ENCODE measurements at regions not wholly inside any gene's neighbourhood (a gene's known extent, or its start where the extent isn't known, plus 50 kb on each side); places are given as distances from the start of the nearest gene placed in this dataset.

GRCh38 chr18:22026362-22026761 is 143.0 kb upstream of the GATA6 start:
- Mint-ChIP-seq H3K9me3 (no peaks in the 10 kb centered on the region), H3K4me1 (ENCODE audit: low read depth) (no peaks in the 10 kb centered on the region), H3K27me3 (no peaks in the 10 kb centered on the region), H3K4me3 (no peak overlapping the region), H3K36me3 (no peaks in the 10 kb centered on the region), H3K27ac (no peak overlapping the region)
- no peak for DNase-seq
- ChIA-PET POLR2A (no interaction called here), CTCF (no interaction called here)
- intact Hi-C loops (cut with micrococcal nuclease): no loop called here

- H3K4me1 Mint-ChIP-seq (ENCODE audit: low read depth): no peaks in the 10 kb centered on the region
- intact Hi-C loops (cut with micrococcal nuclease): no loop called here
- ChIA-PET CTCF (no interaction called here), POLR2A (no interaction called here)
- H3K4me3 Mint-ChIP-seq: no peak overlapping the region
- no peaks in the 10 kb centered on the region for H3K36me3 Mint-ChIP-seq
- no peak for DNase-seq
- no peak overlapping the region for H3K27ac Mint-ChIP-seq
- H3K27me3 Mint-ChIP-seq: no peaks in the 10 kb centered on the region
- no peaks in the 10 kb centered on the region for H3K9me3 Mint-ChIP-seq
Measured at GRCh38 chr18:22026889-22027288, 142.5 kb upstream of the GATA6 start.

GRCh38 chr18:22031611-22032010 is 137.8 kb upstream of the GATA6 start:
- intact Hi-C loops (cut with micrococcal nuclease): no loop called here
- Mint-ChIP-seq H3K9me3 (no peaks in the 10 kb centered on the region), H3K27ac (no peak overlapping the region), H3K4me1 (ENCODE audit: low read depth) (no peaks in the 10 kb centered on the region), H3K36me3 (no peaks in the 10 kb centered on the region), H3K27me3 (peaks cover 1% of the 10 kb centered on the region), H3K4me3 (no peak overlapping the region)
- CTCF ChIA-PET: no interaction called here
- DNase-seq: no peak
- POLR2A ChIA-PET: no interaction called here

- intact Hi-C loops (cut with micrococcal nuclease): no loop called here
- DNase-seq: no peak
- Mint-ChIP-seq H3K4me3 (no peak overlapping the region), H3K9me3 (no peaks in the 10 kb centered on the region), H3K4me1 (ENCODE audit: low read depth) (no peaks in the 10 kb centered on the region), H3K36me3 (no peaks in the 10 kb centered on the region), H3K27me3 (peaks cover 1% of the 10 kb centered on the region), H3K27ac (no peak overlapping the region)
- POLR2A ChIA-PET: no interaction called here
- CTCF ChIA-PET: no interaction called here
Measured at GRCh38 chr18:22032392-22032961, 136.9 kb upstream of the GATA6 start.

GRCh38 chr18:22033085-22033484 is 136.3 kb upstream of the GATA6 start:
- Mint-ChIP-seq H3K27me3 (peaks cover 1% of the 10 kb centered on the region), H3K4me1 (ENCODE audit: low read depth) (no peaks in the 10 kb centered on the region), H3K9me3 (no peaks in the 10 kb centered on the region), H3K4me3 (no peak overlapping the region), H3K27ac (no peak overlapping the region), H3K36me3 (no peaks in the 10 kb centered on the region)
- intact Hi-C loops (cut with micrococcal nuclease): no loop called here
- CTCF ChIA-PET: no interaction called here
- DNase-seq: no peak
- POLR2A ChIA-PET: interaction anchor here (0.6 kb wide), 1 partner anchor 76 kb away, joined by 4 read pairs; no protein-coding TSS in a partner anchor

- intact Hi-C loops (cut with micrococcal nuclease): no loop called here
Measured at GRCh38 chr18:22034276-22034675, 135.1 kb upstream of the GATA6 start.

GRCh38 chr18:22040533-22040932 is 128.9 kb upstream of the GATA6 start:
- DNase-seq: no peak
- no peaks in the 10 kb centered on the region for H3K4me1 Mint-ChIP-seq (ENCODE audit: low read depth)
- CTCF ChIA-PET: no interaction called here

More at GRCh38 chr18:22034276-22034675, 135.1 kb upstream of the GATA6 start:
- DNase-seq: no peak
- Mint-ChIP-seq H3K27me3 (peaks cover 1% of the 10 kb centered on the region), H3K4me3 (no peak overlapping the region), H3K27ac (no peak overlapping the region), H3K4me1 (ENCODE audit: low read depth) (no peaks in the 10 kb centered on the region), H3K36me3 (no peaks in the 10 kb centered on the region), H3K9me3 (no peaks in the 10 kb centered on the region)
- POLR2A ChIA-PET: no interaction called here
- CTCF ChIA-PET: no interaction called here

GRCh38 chr18:22043837-22044236 is 125.6 kb upstream of the GATA6 start:
- H3K27me3 Mint-ChIP-seq: no peaks in the 10 kb centered on the region
- ChIA-PET POLR2A (no interaction called here), CTCF (no interaction called here)
- H3K9me3 Mint-ChIP-seq: no peaks in the 10 kb centered on the region
- H3K36me3 Mint-ChIP-seq: no peaks in the 10 kb centered on the region
- no peak overlapping the region for H3K4me3 Mint-ChIP-seq
- H3K27ac Mint-ChIP-seq: no peak overlapping the region
- no peak for DNase-seq
- H3K4me1 Mint-ChIP-seq (ENCODE audit: low read depth): no peaks in the 10 kb centered on the region
- intact Hi-C loops (cut with micrococcal nuclease): no loop called here

More at GRCh38 chr18:22040533-22040932, 128.9 kb upstream of the GATA6 start:
- intact Hi-C loops (cut with micrococcal nuclease): no loop called here
- H3K36me3 Mint-ChIP-seq: no peaks in the 10 kb centered on the region
- POLR2A ChIA-PET: no interaction called here
- no peak overlapping the region for H3K27ac Mint-ChIP-seq
- no peaks in the 10 kb centered on the region for H3K27me3 Mint-ChIP-seq
- no peaks in the 10 kb centered on the region for H3K9me3 Mint-ChIP-seq
- no peak overlapping the region for H3K4me3 Mint-ChIP-seq

GRCh38 chr18:22044474-22045220 is 124.7 kb upstream of the GATA6 start:
- ChIA-PET CTCF (interaction anchor here (0.5 kb wide), 1 partner anchor 296 kb away, joined by 3 read pairs; no protein-coding TSS in a partner anchor), POLR2A (no interaction called here)
- Mint-ChIP-seq H3K27ac (no peak overlapping the region), H3K4me3 (no peak overlapping the region), H3K36me3 (no peaks in the 10 kb centered on the region), H3K4me1 (ENCODE audit: low read depth) (no peaks in the 10 kb centered on the region), H3K27me3 (no peaks in the 10 kb centered on the region), H3K9me3 (no peaks in the 10 kb centered on the region)
- intact Hi-C loops (cut with micrococcal nuclease): no loop called here
- no peak for DNase-seq

GRCh38 chr18:22045221-22045918 is 124.0 kb upstream of the GATA6 start:
- CTCF ChIA-PET: no interaction called here
- Mint-ChIP-seq H3K9me3 (no peaks in the 10 kb centered on the region), H3K27me3 (no peaks in the 10 kb centered on the region), H3K27ac (no peak overlapping the region), H3K36me3 (no peaks in the 10 kb centered on the region), H3K4me1 (ENCODE audit: low read depth) (no peaks in the 10 kb centered on the region), H3K4me3 (no peak overlapping the region)
- intact Hi-C loops (cut with micrococcal nuclease): no loop called here
- DNase-seq: no peak
- POLR2A ChIA-PET: no interaction called here

GRCh38 chr18:22046473-22046872 is 122.9 kb upstream of the GATA6 start:
- H3K4me1 Mint-ChIP-seq (ENCODE audit: low read depth): no peaks in the 10 kb centered on the region
- no peak overlapping the region for H3K27ac Mint-ChIP-seq
- H3K36me3 Mint-ChIP-seq: no peaks in the 10 kb centered on the region
- intact Hi-C loops (cut with micrococcal nuclease): no loop called here
- ChIA-PET CTCF (no interaction called here), POLR2A (no interaction called here)
- H3K9me3 Mint-ChIP-seq: no peaks in the 10 kb centered on the region
- H3K27me3 Mint-ChIP-seq: no peaks in the 10 kb centered on the region
- no peak overlapping the region for H3K4me3 Mint-ChIP-seq
- no peak for DNase-seq

GRCh38 chr18:22047485-22047884 is 121.9 kb upstream of the GATA6 start:
- intact Hi-C loops (cut with micrococcal nuclease): no loop called here
- Mint-ChIP-seq H3K4me3 (no peak overlapping the region), H3K9me3 (no peaks in the 10 kb centered on the region), H3K27ac (no peak overlapping the region), H3K27me3 (no peaks in the 10 kb centered on the region), H3K4me1 (ENCODE audit: low read depth) (no peaks in the 10 kb centered on the region), H3K36me3 (no peaks in the 10 kb centered on the region)
- ChIA-PET CTCF (no interaction called here), POLR2A (no interaction called here)
- DNase-seq: no peak

- Mint-ChIP-seq H3K36me3 (no peaks in the 10 kb centered on the region), H3K9me3 (no peaks in the 10 kb centered on the region), H3K27me3 (no peaks in the 10 kb centered on the region), H3K4me3 (no peak overlapping the region), H3K27ac (no peak overlapping the region), H3K4me1 (ENCODE audit: low read depth) (no peaks in the 10 kb centered on the region)
- intact Hi-C loops (cut with micrococcal nuclease): no loop called here
- ChIA-PET POLR2A (no interaction called here), CTCF (no interaction called here)
- DNase-seq: no peak
Measured at GRCh38 chr18:22048221-22048620, 121.2 kb upstream of the GATA6 start.

All from activated CD4-positive, alpha-beta memory T cell treated with anti-CD3 and anti-CD28 coated beads for 36 hours (primary cell).